Chondrocyte (in vitro differentiated cells): ENCODE measurements at regions not wholly inside any gene's neighbourhood (a gene's known extent, or its start where the extent isn't known, plus 50 kb on each side); places are given as distances from the start of the nearest gene placed in this dataset.

Source experiments
- DNase-seq: peaks from one replicate; pipeline ENCODE4 v3.0.0; 2021; ENCODE audit warnings: mixed read lengths, low spot score
- H3K27ac Mint-ChIP-seq: one replicate; pipeline ENCODE4 v1.8.0; 2021; ENCODE audit warnings: mild to moderate bottlenecking, moderate library complexity, mixed read lengths; ENCODE audit not compliant: unreplicated experiment
- H3K27me3 Mint-ChIP-seq: 2 replicates; pipeline ENCODE4 v1.8.0; 2021; ENCODE audit warnings: low read depth, mixed read lengths
- H3K36me3 Mint-ChIP-seq: 2 replicates; pipeline ENCODE4 v1.8.0; 2021; ENCODE audit warnings: low read depth, mixed read lengths
- H3K4me1 Mint-ChIP-seq: 2 replicates; pipeline ENCODE4 v1.8.0; 2021; ENCODE audit warnings: low read depth, mild to moderate bottlenecking, mixed read lengths
- H3K4me3 Mint-ChIP-seq: one replicate; pipeline ENCODE4 v1.8.0; 2021; ENCODE audit warnings: mild to moderate bottlenecking, moderate library complexity, mixed read lengths; ENCODE audit not compliant: unreplicated experiment
- H3K9me3 Mint-ChIP-seq: 2 replicates; pipeline ENCODE4 v1.8.0; 2021; ENCODE audit warnings: low read depth, mixed read lengths
- TF ChIP-seq, protein P1 (sequence below): fragments of 200-600 bp; sonication (generic); IDR thresholded peaks from 2 replicates; pipeline ENCODE4 v1.5.0; 2021; ENCODE audit warnings: antibody characterized with exemption, mild to moderate bottlenecking, moderate library complexity

DNA sequence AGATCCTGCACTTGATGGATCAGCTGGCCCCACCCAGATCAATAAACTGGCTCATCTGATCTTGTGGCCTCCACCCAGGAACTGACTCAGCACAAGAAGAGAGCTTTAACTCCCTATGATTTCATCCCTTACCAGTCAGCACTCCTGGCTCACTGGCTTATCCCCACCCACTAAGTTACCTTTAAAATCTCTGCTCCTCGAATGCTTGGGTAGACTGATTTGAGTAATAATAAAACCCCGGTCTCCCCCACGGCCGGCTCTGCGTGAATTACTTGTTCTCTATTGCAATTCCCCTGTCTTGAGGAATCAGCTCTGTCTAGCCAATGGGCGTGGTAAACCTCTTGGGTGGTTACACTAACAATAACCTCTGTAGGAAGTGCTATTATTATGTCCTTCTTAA is 83.7 kb downstream of the MBL2 start:
- TF ChIP-seq, protein P1, sequence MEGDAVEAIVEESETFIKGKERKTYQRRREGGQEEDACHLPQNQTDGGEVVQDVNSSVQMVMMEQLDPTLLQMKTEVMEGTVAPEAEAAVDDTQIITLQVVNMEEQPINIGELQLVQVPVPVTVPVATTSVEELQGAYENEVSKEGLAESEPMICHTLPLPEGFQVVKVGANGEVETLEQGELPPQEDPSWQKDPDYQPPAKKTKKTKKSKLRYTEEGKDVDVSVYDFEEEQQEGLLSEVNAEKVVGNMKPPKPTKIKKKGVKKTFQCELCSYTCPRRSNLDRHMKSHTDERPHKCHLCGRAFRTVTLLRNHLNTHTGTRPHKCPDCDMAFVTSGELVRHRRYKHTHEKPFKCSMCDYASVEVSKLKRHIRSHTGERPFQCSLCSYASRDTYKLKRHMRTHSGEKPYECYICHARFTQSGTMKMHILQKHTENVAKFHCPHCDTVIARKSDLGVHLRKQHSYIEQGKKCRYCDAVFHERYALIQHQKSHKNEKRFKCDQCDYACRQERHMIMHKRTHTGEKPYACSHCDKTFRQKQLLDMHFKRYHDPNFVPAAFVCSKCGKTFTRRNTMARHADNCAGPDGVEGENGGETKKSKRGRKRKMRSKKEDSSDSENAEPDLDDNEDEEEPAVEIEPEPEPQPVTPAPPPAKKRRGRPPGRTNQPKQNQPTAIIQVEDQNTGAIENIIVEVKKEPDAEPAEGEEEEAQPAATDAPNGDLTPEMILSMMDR = no peak
- Mint-ChIP-seq H3K27me3 (no peaks in the 10 kb centered on the region), H3K4me1 (no peaks in the 10 kb centered on the region), H3K27ac (no peak overlapping the region), H3K36me3 (no peaks in the 10 kb centered on the region), H3K4me3 (no peak overlapping the region), H3K9me3 (peaks cover 10% of the 10 kb centered on the region)
- no peak for DNase-seq

DNA sequence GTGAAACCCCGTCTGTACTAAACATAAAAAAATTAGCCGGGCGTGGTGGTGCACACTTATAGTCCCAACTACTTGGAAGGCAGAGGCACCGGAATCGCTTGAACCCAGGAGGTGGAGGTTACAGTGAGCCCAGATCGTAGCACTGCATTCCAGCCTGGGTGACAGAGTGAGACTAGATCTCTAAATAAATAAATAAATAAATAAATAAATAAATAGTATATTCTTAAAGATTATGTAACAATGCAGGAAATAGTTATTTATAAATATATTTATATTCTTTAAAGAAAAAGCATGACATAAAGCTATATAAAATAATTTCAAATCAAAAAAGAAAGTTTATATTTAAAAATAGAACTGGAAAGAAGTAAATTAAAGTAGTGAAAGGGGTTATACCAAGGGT is 76.4 kb downstream of the MBL2 start:
- peaks cover 5% of the 10 kb centered on the region for H3K27me3 Mint-ChIP-seq
- no peak overlapping the region for H3K4me3 Mint-ChIP-seq

DNA sequence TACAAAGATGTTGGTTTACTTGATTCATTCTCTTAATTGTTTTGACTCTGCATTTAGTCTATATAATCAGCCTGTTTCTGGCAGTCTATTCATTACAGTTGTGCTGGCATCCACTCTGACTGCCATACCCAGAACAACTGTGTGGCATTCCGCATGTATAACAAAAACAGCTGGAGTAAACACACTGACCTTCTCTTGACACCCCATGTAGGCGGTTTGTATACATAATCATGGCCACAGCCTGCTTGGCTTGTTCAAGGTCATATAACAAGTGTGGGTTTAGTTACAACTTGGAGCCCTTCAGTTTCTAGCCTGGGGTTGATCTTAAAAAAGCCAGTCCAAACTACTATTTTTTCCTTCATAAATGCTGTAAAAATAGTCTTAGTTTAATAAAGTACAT is 70.9 kb downstream of the MBL2 start:
- Mint-ChIP-seq H3K4me1 (no peaks in the 10 kb centered on the region), H3K9me3 (no peaks in the 10 kb centered on the region), H3K27ac (no peak overlapping the region), H3K4me3 (no peak overlapping the region), H3K36me3 (no peaks in the 10 kb centered on the region), H3K27me3 (peaks cover 5% of the 10 kb centered on the region)
- DNase-seq = no peak
- TF ChIP-seq, protein P1 = no peak

More for the DNA sequence above, 76.4 kb downstream of the MBL2 start:
- no peaks in the 10 kb centered on the region for H3K36me3 Mint-ChIP-seq
- no peaks in the 10 kb centered on the region for H3K4me1 Mint-ChIP-seq
- H3K27ac Mint-ChIP-seq = no peak overlapping the region
- H3K9me3 Mint-ChIP-seq = peaks cover 7% of the 10 kb centered on the region
- TF ChIP-seq, protein P1 = no peak
- DNase-seq = no peak

DNA sequence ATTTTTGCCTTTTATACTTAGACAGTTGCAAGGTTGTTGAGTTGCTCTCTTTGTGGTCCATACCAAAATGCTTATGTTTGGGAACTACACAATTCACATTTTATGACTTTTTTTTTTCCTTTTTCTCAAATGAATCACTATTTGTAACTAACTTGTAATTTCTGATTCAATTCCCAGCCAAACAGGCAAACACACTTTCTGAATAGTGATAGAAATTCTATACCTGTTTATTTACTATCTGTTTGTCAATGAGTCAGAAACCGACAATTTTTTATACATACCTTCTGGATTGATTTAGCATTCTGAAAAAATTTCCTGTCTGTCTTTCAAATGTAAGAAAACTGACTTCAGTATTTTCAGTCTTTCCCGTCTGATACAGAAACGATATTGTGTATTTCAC is 69.1 kb downstream of the MBL2 start:
- Mint-ChIP-seq H3K4me3 (no peak overlapping the region), H3K36me3 (no peaks in the 10 kb centered on the region), H3K4me1 (no peaks in the 10 kb centered on the region), H3K27me3 (peaks cover 2% of the 10 kb centered on the region), H3K9me3 (no peaks in the 10 kb centered on the region), H3K27ac (no peak overlapping the region)
- DNase-seq = no peak
- TF ChIP-seq, protein P1 = no peak

DNA sequence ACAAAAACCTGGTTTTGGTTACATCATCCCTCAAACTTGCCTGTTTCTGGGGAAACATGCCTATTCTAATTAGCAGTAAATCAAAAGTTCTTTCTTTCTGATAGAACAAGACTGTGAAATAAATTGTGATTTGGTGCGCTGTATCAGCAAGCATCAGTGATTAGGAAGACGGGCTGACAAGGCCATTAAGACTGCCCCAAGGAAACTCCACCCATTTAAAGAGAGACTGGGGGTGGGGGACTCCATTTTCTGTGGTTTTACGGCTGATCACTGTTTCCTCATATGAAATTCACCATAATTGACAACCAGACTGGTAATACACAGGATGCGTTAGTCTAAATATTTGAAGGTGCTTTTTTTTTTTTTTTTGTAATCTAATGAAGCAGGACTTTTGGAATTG is 68.7 kb downstream of the MBL2 start:
- H3K9me3 Mint-ChIP-seq = no peaks in the 10 kb centered on the region
- H3K4me1 Mint-ChIP-seq = no peaks in the 10 kb centered on the region
- TF ChIP-seq, protein P1 = no peak
- no peak overlapping the region for H3K27ac Mint-ChIP-seq
- DNase-seq = no peak
- H3K27me3 Mint-ChIP-seq = no peaks in the 10 kb centered on the region
- H3K4me3 Mint-ChIP-seq = no peak overlapping the region
- H3K36me3 Mint-ChIP-seq = no peaks in the 10 kb centered on the region
